ENCODE measurements at regions not wholly inside any gene's neighbourhood (a gene's known extent, or its start where the extent isn't known, plus 50 kb on each side); places are given as distances from the start of the nearest gene placed in this dataset.

- TF ChIP-seq POLR2AphosphoS5 (IDR thresholded peaks at IDR 0.05) (no peak), POLR2A (IDR thresholded peaks at IDR 0.05) (no peak), CTCF (IDR thresholded peaks at IDR 0.05) (no peak), EP300 (IDR thresholded peaks at IDR 0.05) (no peak)
- Histone ChIP-seq H3K27me3 (no peaks in the 10 kb centered on the region), H3K9me3 (no peaks in the 10 kb centered on the region), H3K4me3 (no peak overlapping the region), H3K27ac (no peak overlapping the region), H3K4me1 (no peaks in the 10 kb centered on the region), H3K36me3 (no peaks in the 10 kb centered on the region)
- ATAC-seq (ENCODE audit: low FRiP score in 2 of 2) (no peak), DNase-seq (no peak)
Observed at GRCh38 chr11:25710975-25711374, 621.0 kb upstream of the ANO3 start.

- no peaks in the 10 kb centered on the region for H3K36me3 ChIP-seq
- no peak overlapping the region for H3K4me3 ChIP-seq
- TF ChIP-seq POLR2AphosphoS5 (IDR thresholded peaks at IDR 0.05), result no peak
- TF ChIP-seq CTCF (IDR thresholded peaks at IDR 0.05), result no peak
- TF ChIP-seq EP300 (IDR thresholded peaks at IDR 0.05), result no peak
- TF ChIP-seq POLR2A (IDR thresholded peaks at IDR 0.05), result no peak
- no peaks in the 10 kb centered on the region for H3K4me1 ChIP-seq
- no peaks in the 10 kb centered on the region for H3K27me3 ChIP-seq
- ATAC-seq (ENCODE audit: low FRiP score in 2 of 2) (no peak), DNase-seq (no peak)
- no peaks in the 10 kb centered on the region for H3K9me3 ChIP-seq
- H3K27ac ChIP-seq, result no peak overlapping the region
- WGBS, 2 donors, result 84 to 90% methylated on average over 1 to 2 of the region's 2 CpGs
Observed at GRCh38 chr11:25727944-25728343, 604.0 kb upstream of the ANO3 start.

- TF ChIP-seq POLR2AphosphoS5 (IDR thresholded peaks at IDR 0.05), result no peak
- TF ChIP-seq CTCF (IDR thresholded peaks at IDR 0.05), result no peak
- no peak for TF ChIP-seq POLR2A (IDR thresholded peaks at IDR 0.05)
- no peak for TF ChIP-seq EP300 (IDR thresholded peaks at IDR 0.05)
- ATAC-seq (ENCODE audit: low FRiP score in 2 of 2) (no peak), DNase-seq (no peak)
- no peaks in the 10 kb centered on the region for H3K36me3 ChIP-seq
- no peak overlapping the region for H3K4me3 ChIP-seq
- no peaks in the 10 kb centered on the region for H3K9me3 ChIP-seq
- no peaks in the 10 kb centered on the region for H3K27me3 ChIP-seq
- WGBS, 2 donors, result 89 to 96% methylated on average over 2 of the region's 2 CpGs
- no peak overlapping the region for H3K27ac ChIP-seq
- no peaks in the 10 kb centered on the region for H3K4me1 ChIP-seq
Observed at GRCh38 chr11:25730230-25730629, 601.7 kb upstream of the ANO3 start.

GRCh38 chr11:25733777-25734176 is 598.2 kb upstream of the ANO3 start:
- TF ChIP-seq POLR2AphosphoS5 (IDR thresholded peaks at IDR 0.05) (no peak), EP300 (IDR thresholded peaks at IDR 0.05) (no peak), CTCF (IDR thresholded peaks at IDR 0.05) (no peak), POLR2A (IDR thresholded peaks at IDR 0.05) (no peak)
- no peaks in the 10 kb centered on the region for H3K27me3 ChIP-seq
- no peak overlapping the region for H3K27ac ChIP-seq
- H3K9me3 ChIP-seq, result no peaks in the 10 kb centered on the region
- no peaks in the 10 kb centered on the region for H3K4me1 ChIP-seq
- no peak for ATAC-seq (ENCODE audit: low FRiP score in 2 of 2)
- no peaks in the 10 kb centered on the region for H3K36me3 ChIP-seq
- 11 to 28% methylated on average over 2 of the region's 2 CpGs for WGBS, 2 donors
- no peak for DNase-seq
- H3K4me3 ChIP-seq, result no peak overlapping the region

- no peak for DNase-seq
- ATAC-seq (ENCODE audit: low FRiP score in 2 of 2), result peak in 1 of 2 donors; percentile 49
- Histone ChIP-seq H3K9me3 (no peaks in the 10 kb centered on the region), H3K4me3 (no peak overlapping the region), H3K27me3 (no peaks in the 10 kb centered on the region), H3K27ac (no peak overlapping the region), H3K36me3 (no peaks in the 10 kb centered on the region), H3K4me1 (no peaks in the 10 kb centered on the region)
- WGBS, 2 donors, result 17 to 35% methylated on average over 2 of the region's 2 CpGs
- TF ChIP-seq POLR2AphosphoS5 (IDR thresholded peaks at IDR 0.05) (no peak), CTCF (IDR thresholded peaks at IDR 0.05) (no peak), EP300 (IDR thresholded peaks at IDR 0.05) (no peak), POLR2A (IDR thresholded peaks at IDR 0.05) (no peak)
Observed at GRCh38 chr11:25734591-25735211, 597.2 kb upstream of the ANO3 start.

Measured in upper lobe of left lung (tissue), 6 donors.